Transverse colon (tissue), 4 donors: ENCODE measurements at regions not wholly inside any gene's neighbourhood (a gene's known extent, or its start where the extent isn't known, plus 50 kb on each side); places are given as distances from the start of the nearest gene placed in this dataset.

Experiments
- DNase-seq: peaks from one replicate; pipeline ENCODE4 v3.0.0-alpha.2; 2019
- H3K27ac ChIP-seq, 4 donors: fragments of 200-600 bp; sonication (generic); 2 replicates each; pipeline ENCODE4 v1.5.1; 2016 to 2018; ENCODE audit warnings: inconsistent platforms in 4 of 4
- H3K27me3 ChIP-seq: fragments of 200-600 bp; sonication (generic); 2 replicates; pipeline ENCODE4 v1.5.1; 2017; ENCODE audit warnings: inconsistent platforms
- H3K36me3 ChIP-seq, 4 donors: fragments of 200-600 bp; sonication (generic); 2 replicates each; pipeline ENCODE4 v1.5.1; 2017 to 2019; ENCODE audit warnings: inconsistent platforms in 4 of 4
- H3K4me1 ChIP-seq, 4 donors: fragments of 200-600 bp; sonication (generic); 2 replicates each; pipeline ENCODE4 v1.5.1; 2017 to 2020; ENCODE audit warnings: inconsistent platforms in 4 of 4
- H3K4me3 ChIP-seq, 4 donors: fragments of 200-600 bp; sonication (generic); 1 replicate in 1 of 4; 2 replicates in 3 of 4; pipeline versions ENCODE4 v1.5.1 to v1.6.1; 2017 to 2019; ENCODE audit warnings: inconsistent platforms in 4 of 4
- H3K9me3 ChIP-seq, 2 donors: fragments of 200-600 bp; sonication (generic); 2 replicates each; pipeline ENCODE4 v1.5.1; 2017 to 2019; ENCODE audit warnings: inconsistent platforms in 2 of 2
- CTCF ChIP-seq, 5 experiments: fragments of 200-600 bp in 3 of 5; fragments of 450-650 bp in 2 of 5; sonication (generic) in 3 of 5; IDR thresholded peaks; 1 replicate in 2 of 5; 2 replicates in 3 of 5; pipeline ENCODE4 v1.5.1; 2016 to 2017; ENCODE audit warnings: antibody characterized with exemption in 5 of 5, inconsistent platforms in 3 of 5, mild to moderate bottlenecking in 2 of 5, moderate library complexity in 1 of 5
- EP300 ChIP-seq: sonication (generic); formaldehyde crosslinking; IDR thresholded peaks from one replicate; pipeline ENCODE4 v1.6.1; 2017; ENCODE audit warnings: antibody characterized with exemption, low read depth
- POLR2A ChIP-seq: fragments of 450-650 bp; IDR thresholded peaks from one replicate; pipeline ENCODE4 v1.6.1; 2016; ENCODE audit warnings: antibody characterized with exemption, mild to moderate bottlenecking, moderate library complexity
- POLR2AphosphoS5 ChIP-seq, 3 donors: sonication (generic); formaldehyde crosslinking; IDR thresholded peaks; one replicate each; pipeline ENCODE4 v1.6.1; 2016; ENCODE audit warnings: antibody characterized with exemption in 3 of 3
- WGBS, 2 donors: methylation state at CpG; one replicate each; pipeline ENCODE4 v1.1.5; 2018; ENCODE audit warnings: low coverage in 1 of 2; 5-methylcytosine and 5-hydroxymethylcytosine counted together
- in situ Hi-C, 4 donors: fragments of 200-750 bp; cut with MboI; loops; one replicate each; pipeline versions ENCODE4 v1.15.0 to v1.15.1; 2017; ENCODE audit warnings: low sequenced_read_pairs in 3 of 4, low pct_ligation_motif_present in 1 of 4, low pct_unique_long_range_greater_than_20kb in 1 of 4
- intact Hi-C: fragments of 100-400 bp; cut with DNase I; formaldehyde crosslinking; loops from one replicate; pipeline ENCODE4 v1.15.1; 2023; ENCODE audit warnings: low total_unique reads

DNA sequence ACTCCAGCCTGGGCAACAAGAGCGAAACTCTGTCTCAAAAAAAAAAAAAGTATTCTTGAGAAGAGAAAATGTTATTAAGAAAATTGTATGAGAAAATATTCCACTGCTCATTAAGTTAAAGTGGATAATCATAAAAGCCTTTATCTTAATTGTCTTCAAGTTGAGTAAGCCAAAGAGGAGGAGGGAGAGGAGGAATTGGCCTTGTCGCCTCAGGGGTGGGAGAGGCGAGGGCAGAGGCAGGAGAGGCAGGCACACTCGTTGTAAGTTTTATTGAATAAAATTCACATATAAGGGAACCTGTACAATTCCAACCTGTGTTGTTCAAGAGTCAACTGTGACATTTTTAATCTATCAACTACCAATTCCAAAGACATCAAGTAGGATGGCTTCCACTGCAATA is 820.3 kb downstream of the USP25 start:
- 58 to 59% methylated on average over 2 to 4 of the region's 4 CpGs for WGBS, 2 donors
- H3K36me3 ChIP-seq = no peaks in the 10 kb centered on the region
- H3K27me3 ChIP-seq = no peaks in the 10 kb centered on the region
- H3K4me1 ChIP-seq = no peaks in the 10 kb centered on the region
- intact Hi-C loops (no loop called here), in situ Hi-C loops (no loop called here)
- TF ChIP-seq POLR2AphosphoS5 (IDR thresholded peaks at IDR 0.05) (no peak), POLR2A (no peak), EP300 (no peak), CTCF (IDR thresholded peaks at IDR 0.05) (no peak)
- H3K27ac ChIP-seq = no peak overlapping the region
- no peaks in the 10 kb centered on the region for H3K9me3 ChIP-seq
- H3K4me3 ChIP-seq = no peak overlapping the region
- no peak for DNase-seq

- Histone ChIP-seq H3K36me3 (no peaks in the 10 kb centered on the region), H3K27me3 (no peaks in the 10 kb centered on the region), H3K4me3 (no peak overlapping the region), H3K9me3 (no peaks in the 10 kb centered on the region), H3K4me1 (no peaks in the 10 kb centered on the region), H3K27ac (no peak overlapping the region)
- in situ Hi-C loops (no loop called here), intact Hi-C loops (no loop called here)
- no peak for DNase-seq
- TF ChIP-seq POLR2AphosphoS5 (IDR thresholded peaks at IDR 0.05) = no peak
- 76 to 80% methylated on average over 7 of the region's 7 CpGs for WGBS, 2 donors
These were observed 821.3 kb downstream of the USP25 start for GRCh38 chr21:16550917-16551741.

GRCh38 chr21:16552880-16553279 is 823.1 kb downstream of the USP25 start:
- 44 to 70% methylated on average over 2 of the region's 2 CpGs for WGBS, 2 donors
- in situ Hi-C loops = no loop called here

DNA sequence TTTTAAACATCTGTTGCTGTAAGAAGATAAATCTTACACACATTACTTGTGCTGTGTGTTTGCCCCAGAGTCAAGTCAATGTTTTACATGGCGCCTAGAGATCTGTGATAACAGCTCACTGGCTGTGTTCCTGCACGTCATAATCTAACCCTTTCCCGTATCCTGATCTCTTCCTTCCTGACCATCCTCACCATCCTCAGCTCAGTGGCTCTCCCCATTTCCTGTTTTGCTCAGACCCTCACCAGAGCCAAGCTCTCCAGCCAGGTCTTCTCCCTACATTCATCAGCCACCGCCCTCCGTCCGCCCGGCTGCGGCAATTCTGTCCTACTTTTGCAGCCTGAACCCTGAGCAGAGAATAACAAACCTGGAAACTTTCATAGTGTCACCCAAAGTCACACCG is 824.7 kb downstream of the USP25 start:
- no peak for TF ChIP-seq POLR2A
- no peak for TF ChIP-seq CTCF (IDR thresholded peaks at IDR 0.05)
- no peak for TF ChIP-seq EP300
- no peak for TF ChIP-seq POLR2AphosphoS5 (IDR thresholded peaks at IDR 0.05)
- H3K36me3 ChIP-seq = no peaks in the 10 kb centered on the region
- no peak overlapping the region for H3K27ac ChIP-seq
- H3K9me3 ChIP-seq = no peaks in the 10 kb centered on the region
- intact Hi-C loops = no loop called here
- 82 to 83% methylated on average over 9 of the region's 9 CpGs for WGBS, 2 donors
- in situ Hi-C loops = no loop called here
- no peaks in the 10 kb centered on the region for H3K27me3 ChIP-seq
- no peak overlapping the region for H3K4me3 ChIP-seq
- DNase-seq = no peak
- H3K4me1 ChIP-seq = no peaks in the 10 kb centered on the region

More at GRCh38 chr21:16552880-16553279, 823.1 kb downstream of the USP25 start:
- H3K27ac ChIP-seq = no peak overlapping the region
- H3K9me3 ChIP-seq = no peaks in the 10 kb centered on the region
- intact Hi-C loops = no loop called here
- no peak for DNase-seq
- TF ChIP-seq POLR2AphosphoS5 (IDR thresholded peaks at IDR 0.05) = no peak
- no peaks in the 10 kb centered on the region for H3K27me3 ChIP-seq
- no peaks in the 10 kb centered on the region for H3K36me3 ChIP-seq
- no peak overlapping the region for H3K4me3 ChIP-seq
- no peaks in the 10 kb centered on the region for H3K4me1 ChIP-seq

- WGBS, 2 donors = 65 to 78% methylated on average over 4 to 7 of the region's 7 CpGs
- in situ Hi-C loops (no loop called here), intact Hi-C loops (no loop called here)
- Histone ChIP-seq H3K4me1 (no peaks in the 10 kb centered on the region), H3K4me3 (no peak overlapping the region), H3K36me3 (no peaks in the 10 kb centered on the region), H3K9me3 (no peaks in the 10 kb centered on the region), H3K27me3 (no peaks in the 10 kb centered on the region), H3K27ac (no peak overlapping the region)
- DNase-seq = no peak
- TF ChIP-seq EP300 (no peak), POLR2AphosphoS5 (IDR thresholded peaks at IDR 0.05) (no peak), POLR2A (no peak), CTCF (IDR thresholded peaks at IDR 0.05) (no peak)
These were observed 833.3 kb downstream of the USP25 start for GRCh38 chr21:16563116-16563515.
